Osteoblast (primary cell): ENCODE measurements at regions not wholly inside any gene's neighbourhood (a gene's known extent, or its start where the extent isn't known, plus 50 kb on each side); places are given as distances from the start of the nearest gene placed in this dataset.
"Not testable (repeated sequence)": the region's sequence is repeated elsewhere in the genome, so short reads cannot be mapped to it uniquely, and the experiment has no call there.

ENCODE experiments used
- DNase-seq: peaks from one replicate; pipeline ENCODE4 v3.0.0; 2011; ENCODE audit warnings: low spot score, mixed read lengths; ENCODE audit not compliant: insufficient read length; ENCODE audit errors: missing footprints
- H2AFZ ChIP-seq: 2 replicates; pipeline ENCODE4 v1.6.0; 2011; ENCODE audit warnings: mild to moderate bottlenecking, low read length
- H3K27ac ChIP-seq: 2 replicates; pipeline ENCODE4 v1.5.1; 2011; ENCODE audit warnings: mild to moderate bottlenecking, low read depth, low read length, moderate library complexity
- H3K27me3 ChIP-seq: 2 replicates; pipeline ENCODE4 v1.6.0; 2012; ENCODE audit warnings: mild to moderate bottlenecking, control low read depth, inconsistent platforms, low read length, moderate library complexity; ENCODE audit not compliant: insufficient read depth
- H3K36me3 ChIP-seq: 2 replicates; pipeline ENCODE4 v1.5.1; 2011; ENCODE audit warnings: mild to moderate bottlenecking, low read length, control low read depth, moderate library complexity; ENCODE audit not compliant: insufficient read depth
- H3K4me1 ChIP-seq: 2 replicates; pipeline ENCODE4 v1.5.1; 2011; ENCODE audit warnings: mild to moderate bottlenecking, low read length, control low read depth, moderate library complexity; ENCODE audit not compliant: insufficient read depth
- H3K4me2 ChIP-seq: 2 replicates; pipeline ENCODE4 v1.6.0; 2011; ENCODE audit warnings: mild to moderate bottlenecking, low read length; ENCODE audit not compliant: insufficient read depth
- H3K4me3 ChIP-seq: fragments of 200-600 bp; sonication (generic); 3 replicates; pipeline ENCODE4 v1.5.1; 2012; ENCODE audit warnings: mild to moderate bottlenecking, low read length, inconsistent platforms; ENCODE audit not compliant: insufficient read depth
- H3K79me2 ChIP-seq: 2 replicates; pipeline ENCODE4 v1.6.0; 2012; ENCODE audit warnings: mild to moderate bottlenecking, low read length, control low read depth, inconsistent platforms; ENCODE audit not compliant: insufficient read depth
- H3K9me3 ChIP-seq: 2 replicates; pipeline ENCODE4 v1.5.1; 2011; ENCODE audit warnings: low read depth, low read length, control low read depth
- H4K20me1 ChIP-seq: 2 replicates; pipeline ENCODE4 v1.6.0; 2012; ENCODE audit warnings: mild to moderate bottlenecking, low read length, control low read depth; ENCODE audit not compliant: insufficient read depth
- TF ChIP-seq, protein P1 (sequence below): IDR thresholded peaks from 2 replicates; pipeline ENCODE4 v1.5.1; 2011; ENCODE audit warnings: mild to moderate bottlenecking, low read depth, low read length, moderate library complexity; ENCODE audit errors: extremely low read depth

DNA sequence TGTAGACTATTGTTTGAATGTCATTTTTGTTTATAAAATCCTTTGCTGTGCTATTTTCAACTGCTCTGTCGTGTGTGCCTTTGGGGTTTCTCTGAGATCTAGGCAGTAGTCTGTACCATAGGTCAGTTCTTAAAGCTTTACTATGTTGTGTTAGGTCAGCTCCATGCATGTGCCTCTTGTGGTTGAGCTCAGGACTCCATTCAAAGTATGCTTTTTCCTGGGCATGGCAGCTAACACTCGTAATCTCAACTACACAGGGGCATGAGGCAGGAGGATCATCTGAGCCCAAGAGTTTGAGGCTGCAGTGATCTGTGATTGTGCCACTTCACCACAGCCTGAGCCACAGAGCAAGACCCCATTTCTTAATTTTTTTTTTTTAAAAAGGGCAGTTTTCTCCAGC lies 174.4 kb upstream of the SPHKAP start:
- Histone ChIP-seq H3K79me2 (no peaks in the 10 kb centered on the region), H4K20me1 (no peaks in the 10 kb centered on the region), H3K4me3 (no peak overlapping the region), H3K36me3 (no peaks in the 10 kb centered on the region), H3K27me3 (no peaks in the 10 kb centered on the region), H3K4me2 (no peak overlapping the region), H3K27ac (no peak overlapping the region), H3K4me1 (no peaks in the 10 kb centered on the region), H3K9me3 (no peaks in the 10 kb centered on the region), H2AFZ (no peak overlapping the region)
- TF ChIP-seq, protein P1, sequence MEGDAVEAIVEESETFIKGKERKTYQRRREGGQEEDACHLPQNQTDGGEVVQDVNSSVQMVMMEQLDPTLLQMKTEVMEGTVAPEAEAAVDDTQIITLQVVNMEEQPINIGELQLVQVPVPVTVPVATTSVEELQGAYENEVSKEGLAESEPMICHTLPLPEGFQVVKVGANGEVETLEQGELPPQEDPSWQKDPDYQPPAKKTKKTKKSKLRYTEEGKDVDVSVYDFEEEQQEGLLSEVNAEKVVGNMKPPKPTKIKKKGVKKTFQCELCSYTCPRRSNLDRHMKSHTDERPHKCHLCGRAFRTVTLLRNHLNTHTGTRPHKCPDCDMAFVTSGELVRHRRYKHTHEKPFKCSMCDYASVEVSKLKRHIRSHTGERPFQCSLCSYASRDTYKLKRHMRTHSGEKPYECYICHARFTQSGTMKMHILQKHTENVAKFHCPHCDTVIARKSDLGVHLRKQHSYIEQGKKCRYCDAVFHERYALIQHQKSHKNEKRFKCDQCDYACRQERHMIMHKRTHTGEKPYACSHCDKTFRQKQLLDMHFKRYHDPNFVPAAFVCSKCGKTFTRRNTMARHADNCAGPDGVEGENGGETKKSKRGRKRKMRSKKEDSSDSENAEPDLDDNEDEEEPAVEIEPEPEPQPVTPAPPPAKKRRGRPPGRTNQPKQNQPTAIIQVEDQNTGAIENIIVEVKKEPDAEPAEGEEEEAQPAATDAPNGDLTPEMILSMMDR, result no peak
- no peak for DNase-seq

DNA sequence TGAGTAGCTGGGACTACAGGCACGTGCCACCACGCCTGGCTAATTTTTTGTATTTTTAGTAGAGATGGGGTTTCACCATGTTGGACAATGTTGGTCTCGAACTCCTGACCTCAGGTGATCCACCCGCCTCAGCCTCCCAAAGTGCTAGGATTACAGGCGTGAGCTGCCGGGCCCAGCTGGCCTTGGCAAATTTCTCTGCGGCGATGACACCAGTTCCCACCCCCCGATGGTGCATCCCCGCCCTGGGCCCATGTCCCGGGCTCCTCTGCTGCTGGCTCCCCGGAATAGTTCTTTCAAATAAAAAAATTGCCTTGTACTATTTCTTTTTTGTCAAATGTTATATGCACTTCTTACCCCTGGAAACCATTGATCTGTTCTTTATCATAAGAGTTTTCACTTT lies 171.5 kb upstream of the SPHKAP start:
- not testable (repeated sequence) for H3K36me3 ChIP-seq, H3K27me3 ChIP-seq, H3K4me1 ChIP-seq, H2AFZ ChIP-seq, H4K20me1 ChIP-seq, H3K27ac ChIP-seq, H3K79me2 ChIP-seq, H3K4me2 ChIP-seq, H3K9me3 ChIP-seq, DNase-seq, H3K4me3 ChIP-seq

DNA sequence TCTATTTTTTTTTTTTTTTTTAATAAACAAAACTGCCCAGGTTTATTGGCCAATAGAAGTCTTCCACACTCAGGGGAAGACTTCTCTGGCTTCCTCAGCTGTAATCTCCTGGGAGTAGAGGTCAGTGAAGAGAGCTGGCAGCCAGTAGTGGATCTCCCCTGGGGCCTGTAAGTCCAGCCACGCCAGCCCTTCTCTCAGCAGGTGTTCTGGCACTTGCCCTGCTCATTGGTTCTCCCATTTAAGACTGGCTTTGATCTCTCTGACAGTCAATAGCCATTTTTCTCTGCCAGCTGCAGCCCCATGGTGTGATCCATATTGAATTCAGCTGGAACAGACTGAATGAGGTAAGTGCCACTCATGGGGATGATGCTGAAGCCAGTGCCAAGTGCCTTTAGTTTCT lies 170.6 kb upstream of the SPHKAP start:
- TF ChIP-seq, protein P1, result no peak
- DNase-seq, result no peak
- no peaks in the 10 kb centered on the region for H3K36me3 ChIP-seq
- no peaks in the 10 kb centered on the region for H3K9me3 ChIP-seq
- no peak overlapping the region for H3K27ac ChIP-seq
- no peaks in the 10 kb centered on the region for H4K20me1 ChIP-seq
- H3K27me3 ChIP-seq, result no peaks in the 10 kb centered on the region
- no peak overlapping the region for H2AFZ ChIP-seq
- no peak overlapping the region for H3K4me2 ChIP-seq
- no peaks in the 10 kb centered on the region for H3K79me2 ChIP-seq
- H3K4me1 ChIP-seq, result no peaks in the 10 kb centered on the region
- H3K4me3 ChIP-seq, result no peak overlapping the region

DNA sequence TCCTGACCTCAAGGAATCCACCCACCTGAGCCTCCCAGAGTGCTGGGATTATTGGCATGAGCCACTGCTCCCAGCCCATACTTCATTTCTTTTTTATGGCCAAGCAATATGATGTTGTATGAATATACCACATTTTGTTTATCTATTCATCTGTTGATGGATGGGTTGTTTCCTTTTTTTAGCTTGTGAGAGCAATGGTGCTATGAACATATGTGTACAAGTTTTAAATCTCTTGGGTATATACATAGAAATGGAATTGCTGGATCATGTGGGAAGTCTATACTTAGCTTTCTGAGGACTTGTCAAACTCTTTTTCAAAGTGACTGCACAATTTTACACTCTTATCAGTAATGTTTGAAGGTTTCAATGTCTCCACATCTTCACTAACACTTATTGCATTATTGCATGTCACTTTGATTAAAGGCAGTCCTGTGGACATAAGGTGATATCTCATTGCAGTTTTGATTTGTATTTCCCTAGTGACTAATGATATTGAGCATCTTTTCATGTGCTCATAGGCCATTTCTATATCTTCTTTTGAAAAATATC lies 167.1 kb upstream of the SPHKAP start:
- H4K20me1 ChIP-seq, result no peaks in the 10 kb centered on the region
- TF ChIP-seq, protein P1, result no peak
- no peaks in the 10 kb centered on the region for H3K36me3 ChIP-seq
- H3K27me3 ChIP-seq, result no peaks in the 10 kb centered on the region
- H3K79me2 ChIP-seq, result no peaks in the 10 kb centered on the region
- no peak overlapping the region for H3K4me2 ChIP-seq
- no peaks in the 10 kb centered on the region for H3K4me1 ChIP-seq
- DNase-seq, result no peak
- no peak overlapping the region for H2AFZ ChIP-seq
- H3K27ac ChIP-seq, result no peak overlapping the region
- H3K4me3 ChIP-seq, result no peak overlapping the region
- no peaks in the 10 kb centered on the region for H3K9me3 ChIP-seq
